ENCODE measurements at regions not wholly inside any gene's neighbourhood (a gene's known extent, or its start where the extent isn't known, plus 50 kb on each side); places are given as distances from the start of the nearest gene placed in this dataset.

- no peak for TF ChIP-seq TCF4 (CRISPR knock-in tag; IDR thresholded peaks at IDR 0.05; ENCODE audit: borderline replicate concordance)
- TF ChIP-seq ESRRG (CRISPR knock-in tag; IDR thresholded peaks at IDR 0.05) = no peak
Measured at GRCh38 chr2:154537024-154537423, 161.5 kb upstream of the KCNJ3 start.

Data from SK-N-SH treated with all-trans-retinoic acid at 6 μM for 48 hours (cell line).